Activated T-helper 2 cell treated with anti-CD3 and anti-CD28 coated beads, Interferon-gamma antibody, Interleukin-2, Interleukin-4, amounts not matched to agents 10 μg/mL and 5 μg/mL and 100 μg/mL, durations not matched to agents 14 hours and 24 hours and 36 hours (primary cell): ENCODE measurements at regions not wholly inside any gene's neighbourhood (a gene's known extent, or its start where the extent isn't known, plus 50 kb on each side); places are given as distances from the start of the nearest gene placed in this dataset.
"Not testable (repeated sequence)": the region's sequence is repeated elsewhere in the genome, so short reads cannot be mapped to it uniquely, and the experiment has no call there.

Experiments
- DNase-seq: peaks from one replicate; pipeline ENCODE4 v3.0.0; 2021; ENCODE audit warnings: low spot score
- H3K27ac Mint-ChIP-seq: one replicate; pipeline ENCODE4 v1.8.0; 2021; ENCODE audit warnings: mixed read lengths
- H3K27me3 Mint-ChIP-seq: one replicate; pipeline ENCODE4 v1.8.0; 2021; ENCODE audit warnings: low read depth, mixed read lengths
- H3K36me3 Mint-ChIP-seq: one replicate; pipeline ENCODE4 v1.8.0; 2021; ENCODE audit warnings: low read depth, mixed read lengths
- H3K4me1 Mint-ChIP-seq: one replicate; pipeline ENCODE4 v1.8.0; 2021; ENCODE audit warnings: low read depth, mixed read lengths
- H3K4me3 Mint-ChIP-seq: one replicate; pipeline ENCODE4 v1.8.0; 2021; ENCODE audit warnings: low read depth, mild to moderate bottlenecking, moderate library complexity, mixed read lengths
- H3K9me3 Mint-ChIP-seq: one replicate; pipeline ENCODE4 v1.8.0; 2021; ENCODE audit warnings: mixed read lengths
- intact Hi-C: fragments of 100-400 bp; cut with micrococcal nuclease; formaldehyde crosslinking; loops from one replicate; pipeline ENCODE4 v1.15.1; 2023

DNA sequence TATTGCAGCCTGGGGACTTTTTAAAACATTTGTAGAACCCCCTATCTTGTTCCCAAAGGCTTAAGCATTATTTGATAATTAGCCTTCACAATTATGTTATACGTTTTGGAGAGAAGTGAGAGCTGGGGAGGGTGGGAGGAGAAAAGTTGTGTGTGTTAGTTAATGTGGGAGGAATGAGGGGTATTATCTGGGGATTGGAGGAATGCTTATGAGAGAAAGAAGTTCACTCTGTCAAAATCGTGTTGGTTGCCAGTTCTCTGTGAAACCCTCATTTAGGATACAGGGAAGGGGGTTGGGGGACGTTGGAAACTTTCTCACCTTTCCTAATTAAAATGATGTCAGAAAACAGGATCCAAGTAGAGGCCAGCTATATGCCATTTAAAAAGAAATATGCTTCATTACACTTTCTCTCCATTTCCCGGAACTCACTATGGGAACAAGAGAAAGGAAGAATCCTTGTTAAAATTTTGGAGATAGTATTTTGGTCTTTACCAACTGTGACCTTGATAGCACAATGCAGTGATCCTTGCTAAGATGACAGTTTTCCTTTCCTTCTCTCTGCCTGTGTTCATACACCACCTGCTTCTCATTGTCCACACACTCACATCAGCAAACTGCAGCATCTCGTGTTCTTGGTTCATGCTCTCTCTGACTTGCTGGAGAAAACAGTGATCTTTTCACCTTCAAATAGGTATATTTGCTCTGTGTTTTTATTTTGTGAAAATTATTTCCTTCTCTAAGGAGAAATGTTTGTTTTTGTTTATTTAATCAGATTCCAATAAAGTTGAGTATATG, 336.7 kb upstream of the CLINT1 start:
- Mint-ChIP-seq H3K4me1 (no peaks in the 10 kb centered on the region), H3K9me3 (no peaks in the 10 kb centered on the region), H3K36me3 (no peaks in the 10 kb centered on the region), H3K4me3 (no peak overlapping the region), H3K27me3 (peaks cover 3% of the 10 kb centered on the region), H3K27ac (no peak overlapping the region)
- no peak for DNase-seq
- intact Hi-C loops, result no loop called here

DNA sequence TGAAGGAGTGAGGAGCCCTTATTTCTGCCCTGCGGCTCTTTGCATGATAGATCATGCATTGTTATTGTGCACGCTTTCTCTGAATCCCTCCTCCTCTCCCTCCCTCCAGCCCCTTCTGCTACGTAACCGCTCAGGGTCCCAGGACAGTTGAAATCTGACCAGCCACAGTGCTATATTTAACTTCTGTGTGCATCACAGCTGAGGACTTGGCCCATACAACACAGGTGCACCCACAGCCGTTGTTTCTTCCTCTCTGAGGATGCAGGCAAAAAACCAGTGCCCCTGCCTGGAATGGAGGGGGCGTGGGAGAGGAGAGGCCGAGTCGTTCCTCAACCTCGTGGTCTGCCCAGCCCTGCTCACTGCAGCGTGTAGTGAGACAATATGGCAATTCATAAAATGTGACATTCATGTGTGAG, 335.6 kb upstream of the CLINT1 start:
- H3K4me3 Mint-ChIP-seq, result no peak overlapping the region
- H3K9me3 Mint-ChIP-seq, result no peaks in the 10 kb centered on the region
- H3K27me3 Mint-ChIP-seq, result peaks cover 3% of the 10 kb centered on the region
- DNase-seq, result no peak
- no peaks in the 10 kb centered on the region for H3K36me3 Mint-ChIP-seq
- H3K27ac Mint-ChIP-seq, result no peak overlapping the region
- intact Hi-C loops, result no loop called here
- H3K4me1 Mint-ChIP-seq, result no peaks in the 10 kb centered on the region

DNA sequence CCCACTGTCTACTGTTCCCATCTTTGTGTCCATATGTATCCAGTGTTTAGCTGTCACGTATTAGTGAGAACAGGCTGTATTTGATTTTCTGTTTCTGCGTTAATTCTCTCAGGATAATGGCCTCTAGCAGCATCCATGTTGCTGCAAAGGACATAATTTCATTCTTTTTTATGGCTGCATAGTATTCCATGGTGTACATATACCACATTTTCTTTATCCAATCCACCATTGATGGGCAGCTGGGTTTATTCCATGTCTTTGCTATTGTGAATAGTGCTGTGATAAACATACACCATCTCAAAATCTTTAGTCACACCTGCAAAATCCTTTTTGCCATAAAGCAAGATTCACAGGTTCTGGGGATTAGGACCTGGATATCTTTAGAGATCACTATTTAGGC, 334.4 kb upstream of the CLINT1 start:
- intact Hi-C loops, H3K36me3 Mint-ChIP-seq, H3K4me3 Mint-ChIP-seq: not testable (repeated sequence)

DNA sequence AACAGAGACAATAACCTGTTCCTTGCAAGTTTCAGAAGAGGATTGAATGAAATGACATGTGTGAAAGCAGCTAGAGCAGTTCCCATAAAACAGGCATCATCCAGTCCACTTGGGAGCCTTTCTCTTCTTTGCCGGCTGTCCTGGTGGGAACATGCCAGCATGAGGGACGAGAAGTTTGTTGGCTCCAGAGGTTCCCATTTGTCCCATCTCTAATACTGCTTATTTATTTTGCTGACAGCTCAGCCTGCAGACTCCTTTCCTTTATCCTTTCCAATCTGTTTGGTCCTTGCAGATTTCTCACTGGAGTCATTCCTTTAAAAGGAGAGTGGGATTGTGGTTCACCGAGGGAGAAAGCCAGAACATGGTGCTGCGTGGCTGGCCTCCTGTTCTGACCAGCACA, 321.5 kb upstream of the CLINT1 start:
- no peaks in the 10 kb centered on the region for H3K36me3 Mint-ChIP-seq
- no peak overlapping the region for H3K27ac Mint-ChIP-seq
- no peaks in the 10 kb centered on the region for H3K27me3 Mint-ChIP-seq
- no peak for DNase-seq
- intact Hi-C loops, result no loop called here
- H3K9me3 Mint-ChIP-seq, result no peaks in the 10 kb centered on the region
- no peak overlapping the region for H3K4me3 Mint-ChIP-seq
- H3K4me1 Mint-ChIP-seq, result no peaks in the 10 kb centered on the region

More for the DNA sequence above, 334.4 kb upstream of the CLINT1 start:
- H3K27me3 Mint-ChIP-seq, H3K27ac Mint-ChIP-seq, DNase-seq, H3K9me3 Mint-ChIP-seq, H3K4me1 Mint-ChIP-seq: not testable (repeated sequence)

DNA sequence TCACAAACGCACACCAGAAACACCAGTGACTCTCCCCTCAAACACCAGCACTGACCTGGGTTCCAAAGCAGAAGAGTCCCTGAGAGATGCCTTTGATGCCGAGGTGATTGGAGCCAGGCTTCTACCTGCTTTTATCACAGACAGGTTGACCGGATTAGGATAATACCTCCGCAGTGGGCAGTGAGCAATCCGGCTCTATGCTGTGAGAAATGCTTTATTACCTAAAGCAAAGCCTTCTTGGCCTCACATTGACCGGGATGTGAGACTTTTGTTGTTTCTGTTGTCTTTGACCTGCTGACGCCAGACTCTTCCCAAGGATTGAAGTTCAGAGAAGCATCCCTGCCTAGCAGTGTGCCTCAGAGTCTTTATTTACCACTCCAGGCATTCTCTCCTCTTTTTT, 320.3 kb upstream of the CLINT1 start:
- no peak for DNase-seq
- no peak overlapping the region for H3K4me3 Mint-ChIP-seq
- no peaks in the 10 kb centered on the region for H3K4me1 Mint-ChIP-seq
- no peak overlapping the region for H3K27ac Mint-ChIP-seq
- intact Hi-C loops, result loop anchor here (5.0 kb wide), 2 partner anchors 518 to 928 kb away; no protein-coding TSS in a partner anchor
- no peaks in the 10 kb centered on the region for H3K27me3 Mint-ChIP-seq
- H3K9me3 Mint-ChIP-seq, result no peaks in the 10 kb centered on the region
- no peaks in the 10 kb centered on the region for H3K36me3 Mint-ChIP-seq

DNA sequence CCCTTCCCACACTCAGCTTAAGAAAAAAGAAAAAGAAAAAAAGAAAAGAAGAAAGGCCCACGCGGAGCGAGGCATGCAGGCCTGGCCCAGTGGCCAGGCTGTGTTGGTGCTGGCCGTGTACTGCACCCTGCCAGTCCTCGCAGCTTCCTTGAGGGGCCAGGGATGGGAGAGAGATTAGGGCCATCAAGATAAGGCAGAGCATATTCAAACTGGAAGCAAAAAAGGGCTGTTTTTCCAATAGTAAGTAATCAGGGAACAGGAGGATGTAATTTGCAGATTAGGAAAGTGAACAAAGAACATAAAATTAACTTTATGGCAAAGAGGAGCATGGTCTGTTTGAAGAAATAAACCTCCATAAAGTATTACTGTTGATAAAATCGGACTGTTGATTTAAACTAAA, 319.6 kb upstream of the CLINT1 start:
- no peaks in the 10 kb centered on the region for H3K9me3 Mint-ChIP-seq
- no peaks in the 10 kb centered on the region for H3K36me3 Mint-ChIP-seq
- H3K4me1 Mint-ChIP-seq, result no peaks in the 10 kb centered on the region
- no peaks in the 10 kb centered on the region for H3K27me3 Mint-ChIP-seq
- no peak overlapping the region for H3K27ac Mint-ChIP-seq
- H3K4me3 Mint-ChIP-seq, result no peak overlapping the region
- no peak for DNase-seq
- intact Hi-C loops, result loop anchor here (5.0 kb wide), 2 partner anchors 519 to 929 kb away; no protein-coding TSS in a partner anchor

DNA sequence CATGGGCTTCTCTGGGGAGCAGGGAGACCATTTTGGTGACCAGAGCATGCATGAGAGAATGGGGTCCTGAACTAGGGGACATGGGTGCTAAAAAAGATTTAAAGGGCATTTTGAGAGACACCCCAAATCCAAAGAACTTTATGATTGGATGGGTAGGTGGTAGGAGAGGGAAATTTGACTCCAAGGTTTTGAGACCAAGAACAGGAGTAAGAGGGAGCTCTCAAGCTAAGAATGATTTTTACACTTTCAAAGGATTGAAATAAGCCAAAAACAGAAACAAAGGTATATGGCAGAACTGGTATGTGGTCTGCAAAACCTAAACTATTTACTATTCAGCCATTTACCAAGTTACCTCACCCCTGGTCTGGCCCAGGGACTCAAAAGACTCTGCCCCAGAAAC, 318.2 kb upstream of the CLINT1 start:
- no peak overlapping the region for H3K4me3 Mint-ChIP-seq
- H3K36me3 Mint-ChIP-seq, result no peaks in the 10 kb centered on the region

DNA sequence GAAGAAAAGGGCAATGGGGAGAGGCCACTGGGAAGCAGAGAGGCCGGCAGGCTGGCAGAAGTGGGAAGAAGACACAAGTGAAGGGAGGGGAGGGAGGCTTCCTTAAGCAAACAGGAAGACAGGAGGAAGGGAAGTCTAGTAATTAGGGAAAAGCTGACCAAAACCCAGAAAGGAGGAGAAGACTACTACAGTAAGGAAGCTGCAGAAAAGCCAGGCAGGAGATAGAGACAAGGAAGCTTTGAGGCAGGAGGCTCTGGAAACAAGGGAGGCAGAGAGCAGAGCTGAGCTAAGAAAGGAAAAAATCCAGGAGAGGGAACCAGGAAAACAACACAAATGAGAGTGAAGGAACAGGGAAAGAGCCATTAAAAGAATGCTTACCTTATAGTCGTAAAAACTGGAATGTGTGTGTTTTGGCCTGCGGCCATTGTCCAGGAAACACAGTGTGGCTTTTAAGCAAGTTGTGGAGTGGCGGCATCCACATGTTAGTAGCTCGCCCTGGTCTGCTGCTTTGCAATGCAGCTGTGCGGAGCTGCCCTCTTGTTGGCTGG, 317.1 kb upstream of the CLINT1 start:
- Mint-ChIP-seq H3K4me3 (no peak overlapping the region), H3K27me3 (no peaks in the 10 kb centered on the region), H3K36me3 (no peaks in the 10 kb centered on the region), H3K4me1 (no peaks in the 10 kb centered on the region), H3K27ac (no peak overlapping the region), H3K9me3 (no peaks in the 10 kb centered on the region)
- DNase-seq, result no peak
- intact Hi-C loops, result loop anchor here (5.0 kb wide), 2 partner anchors 521 to 931 kb away; no protein-coding TSS in a partner anchor

More for the DNA sequence above, 318.2 kb upstream of the CLINT1 start:
- no peak for DNase-seq
- Mint-ChIP-seq H3K9me3 (no peaks in the 10 kb centered on the region), H3K4me1 (no peaks in the 10 kb centered on the region), H3K27ac (no peak overlapping the region), H3K27me3 (no peaks in the 10 kb centered on the region)
- intact Hi-C loops, result loop anchor here (5.0 kb wide), 2 partner anchors 520 to 930 kb away; no protein-coding TSS in a partner anchor

DNA sequence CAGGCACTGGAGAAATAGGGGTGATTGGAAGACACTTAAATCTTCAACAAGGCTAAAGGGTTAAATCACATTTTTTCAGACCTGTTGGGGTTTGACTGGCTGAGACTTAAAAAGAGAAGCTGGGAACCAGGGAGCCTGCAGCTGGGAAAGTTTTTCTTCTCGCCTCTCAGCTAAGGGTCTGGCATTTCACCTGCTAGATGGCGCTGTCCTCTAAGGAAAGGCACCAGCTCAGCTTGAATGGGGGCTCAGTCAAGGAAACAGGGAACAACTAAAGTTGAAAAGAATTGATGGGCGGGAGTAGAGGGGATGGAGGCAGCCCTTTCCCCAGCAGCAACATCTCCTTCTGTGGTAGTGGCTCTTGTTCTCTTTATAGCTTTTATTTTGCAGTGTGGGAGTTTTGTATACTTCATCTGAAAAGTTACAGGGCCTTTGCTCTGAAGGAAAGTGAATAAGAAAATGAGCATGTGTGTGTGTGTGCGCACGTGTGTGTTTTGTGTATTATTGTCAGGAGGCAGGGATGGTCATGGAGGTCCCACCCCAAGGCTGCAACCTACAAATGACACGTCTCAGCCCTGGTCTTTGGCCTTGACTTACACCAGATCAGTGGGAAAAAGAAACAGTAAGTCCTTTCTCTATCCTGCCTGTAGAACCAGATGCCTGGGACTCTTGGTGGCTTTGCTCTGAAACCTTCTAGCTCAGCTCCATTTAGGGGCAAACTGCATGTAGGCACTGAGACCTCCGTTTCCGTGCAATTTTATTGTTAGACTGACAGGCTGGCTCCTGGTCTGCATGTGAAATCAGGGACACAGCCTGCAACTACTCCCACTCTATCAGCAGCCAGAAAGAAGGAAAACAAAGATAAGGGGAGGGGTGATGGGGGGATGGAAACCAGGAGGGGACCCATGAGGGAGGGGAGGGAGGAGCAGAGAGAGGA, 316.2 kb upstream of the CLINT1 start:
- Mint-ChIP-seq H3K4me3 (no peak overlapping the region), H3K36me3 (no peaks in the 10 kb centered on the region), H3K9me3 (no peaks in the 10 kb centered on the region), H3K27me3 (no peaks in the 10 kb centered on the region), H3K4me1 (no peaks in the 10 kb centered on the region), H3K27ac (no peak overlapping the region)
- intact Hi-C loops, result loop anchor here (5.0 kb wide), 2 partner anchors 522 to 932 kb away; no protein-coding TSS in a partner anchor
- peak; percentile 15 for DNase-seq

DNA sequence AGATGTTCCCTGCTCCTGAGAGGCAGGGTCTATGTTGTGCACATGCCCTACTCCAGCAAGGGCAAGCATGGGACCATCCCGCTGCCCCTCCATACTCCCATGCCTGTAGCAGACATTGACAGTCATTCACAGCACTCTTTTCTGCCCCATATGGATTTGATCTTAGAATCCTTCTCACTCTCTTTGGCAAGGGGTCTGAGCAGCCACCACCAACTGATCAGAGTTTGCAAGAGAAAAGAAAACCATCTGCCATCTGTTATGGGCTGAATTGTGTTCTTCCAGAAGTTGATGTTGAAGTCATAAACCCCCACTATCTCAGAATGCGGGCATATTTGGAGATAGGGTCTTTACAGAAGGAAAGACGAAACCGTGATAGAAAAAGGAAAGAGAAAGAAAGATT, 315.1 kb upstream of the CLINT1 start:
- Mint-ChIP-seq H3K27ac (no peak overlapping the region), H3K9me3 (no peaks in the 10 kb centered on the region), H3K27me3 (no peaks in the 10 kb centered on the region), H3K4me1 (no peaks in the 10 kb centered on the region), H3K36me3 (no peaks in the 10 kb centered on the region), H3K4me3 (no peak overlapping the region)
- no peak for DNase-seq
- intact Hi-C loops, result no loop called here

DNA sequence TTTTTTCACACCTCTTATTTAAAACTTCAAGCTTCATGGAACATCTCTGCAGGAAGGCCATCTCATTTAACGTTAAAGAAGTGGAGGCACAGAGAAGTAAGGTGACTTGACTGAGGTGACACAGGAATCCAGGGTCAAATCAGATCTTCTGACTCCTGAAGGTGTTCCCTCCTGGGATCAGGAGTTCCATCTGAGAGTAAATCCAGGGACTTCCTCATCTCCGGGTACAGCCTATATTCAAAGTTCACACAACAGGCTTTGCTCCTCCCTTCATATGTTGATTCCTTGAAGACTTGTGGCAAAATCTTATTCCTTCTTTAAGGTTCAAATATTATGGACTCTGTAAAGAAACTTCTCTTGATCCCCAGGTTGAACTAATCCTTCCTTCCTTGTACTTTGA, 313.1 kb upstream of the CLINT1 start:
- Mint-ChIP-seq H3K27ac (no peak overlapping the region), H3K36me3 (no peaks in the 10 kb centered on the region), H3K4me3 (no peak overlapping the region), H3K4me1 (no peaks in the 10 kb centered on the region), H3K27me3 (no peaks in the 10 kb centered on the region), H3K9me3 (no peaks in the 10 kb centered on the region)
- intact Hi-C loops, result no loop called here
- no peak for DNase-seq

DNA sequence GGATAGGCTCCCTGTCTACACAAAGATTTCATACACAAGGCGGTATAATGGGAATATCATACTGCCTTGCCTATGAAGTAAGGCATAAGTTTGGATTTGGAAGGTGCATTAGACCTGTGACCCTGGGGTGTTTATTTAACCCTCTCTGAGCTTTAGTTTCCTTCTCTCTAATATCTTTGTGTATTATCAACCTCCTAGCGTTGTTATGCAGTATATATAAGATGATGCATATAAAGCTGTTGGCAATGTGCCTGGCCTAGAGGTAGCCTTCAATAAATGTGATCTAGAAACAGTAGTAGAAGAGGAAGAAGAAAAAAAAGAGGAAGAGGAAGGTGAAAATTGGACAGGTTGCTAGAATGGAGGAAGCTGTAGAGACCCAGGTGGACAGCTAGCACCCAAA, 311.6 kb upstream of the CLINT1 start:
- no peak overlapping the region for H3K4me3 Mint-ChIP-seq
- no peaks in the 10 kb centered on the region for H3K36me3 Mint-ChIP-seq
- intact Hi-C loops, result no loop called here
- H3K27ac Mint-ChIP-seq, result no peak overlapping the region
- DNase-seq, result no peak
- H3K27me3 Mint-ChIP-seq, result no peaks in the 10 kb centered on the region
- no peaks in the 10 kb centered on the region for H3K9me3 Mint-ChIP-seq
- no peaks in the 10 kb centered on the region for H3K4me1 Mint-ChIP-seq
